Neural crest cell (in vitro differentiated cells): ENCODE measurements at regions not wholly inside any gene's neighbourhood (a gene's known extent, or its start where the extent isn't known, plus 50 kb on each side); places are given as distances from the start of the nearest gene placed in this dataset.

Experiments
- DNase-seq: peaks from one replicate; pipeline ENCODE4 v3.0.0; 2021; ENCODE audit warnings: low read depth, mixed read lengths, low spot score
- H3K27ac Mint-ChIP-seq: one replicate; pipeline ENCODE4 v1.8.0; 2021; ENCODE audit warnings: mild to moderate bottlenecking, mixed read lengths; ENCODE audit not compliant: unreplicated experiment
- H3K27me3 Mint-ChIP-seq: 2 replicates; pipeline ENCODE4 v1.8.0; 2021; ENCODE audit warnings: low read depth, mild to moderate bottlenecking, mixed read lengths
- H3K36me3 Mint-ChIP-seq: 2 replicates; pipeline ENCODE4 v1.8.0; 2021; ENCODE audit warnings: low read depth, mild to moderate bottlenecking, mixed read lengths
- H3K4me1 Mint-ChIP-seq: 2 replicates; pipeline ENCODE4 v1.8.0; 2021; ENCODE audit warnings: mixed read lengths
- H3K4me3 Mint-ChIP-seq: one replicate; pipeline ENCODE4 v1.8.0; 2021; ENCODE audit warnings: mild to moderate bottlenecking, mixed read lengths
- H3K9me3 Mint-ChIP-seq: 2 replicates; pipeline ENCODE4 v1.8.0; 2021; ENCODE audit warnings: mixed read lengths
- TF ChIP-seq, protein P1 (sequence below): fragments of 200-600 bp; sonication (generic); conservative IDR thresholded peaks from 2 replicates; pipeline ENCODE4 v1.5.0; 2021; ENCODE audit warnings: antibody characterized with exemption, mild to moderate bottlenecking

DNA sequence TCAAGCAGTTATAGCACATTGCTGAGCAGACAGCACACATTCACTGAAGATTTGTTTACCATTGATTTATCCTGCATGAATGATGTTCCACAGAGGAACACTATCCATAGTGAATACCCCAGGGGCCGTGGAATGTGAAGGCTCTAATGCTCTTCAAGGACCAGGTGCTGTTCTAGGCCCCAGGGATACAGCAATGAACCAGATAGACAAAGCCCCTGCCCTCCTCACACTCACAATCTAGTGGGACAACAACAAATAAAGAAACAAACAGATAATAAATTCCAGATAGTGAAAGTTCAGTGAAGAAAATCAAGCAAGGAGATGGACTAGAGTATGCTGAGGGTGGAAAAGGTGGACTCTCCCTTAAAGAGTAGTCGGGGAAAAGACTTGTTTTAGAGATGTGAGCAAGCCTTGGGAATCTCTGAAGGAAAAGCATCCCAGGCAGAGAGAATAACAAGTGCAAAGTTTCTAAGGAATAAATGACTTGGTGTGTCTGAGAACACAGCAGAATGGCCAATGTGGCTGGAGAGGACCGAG is 117.7 kb downstream of the CCDC71L start:
- TF ChIP-seq, protein P1, sequence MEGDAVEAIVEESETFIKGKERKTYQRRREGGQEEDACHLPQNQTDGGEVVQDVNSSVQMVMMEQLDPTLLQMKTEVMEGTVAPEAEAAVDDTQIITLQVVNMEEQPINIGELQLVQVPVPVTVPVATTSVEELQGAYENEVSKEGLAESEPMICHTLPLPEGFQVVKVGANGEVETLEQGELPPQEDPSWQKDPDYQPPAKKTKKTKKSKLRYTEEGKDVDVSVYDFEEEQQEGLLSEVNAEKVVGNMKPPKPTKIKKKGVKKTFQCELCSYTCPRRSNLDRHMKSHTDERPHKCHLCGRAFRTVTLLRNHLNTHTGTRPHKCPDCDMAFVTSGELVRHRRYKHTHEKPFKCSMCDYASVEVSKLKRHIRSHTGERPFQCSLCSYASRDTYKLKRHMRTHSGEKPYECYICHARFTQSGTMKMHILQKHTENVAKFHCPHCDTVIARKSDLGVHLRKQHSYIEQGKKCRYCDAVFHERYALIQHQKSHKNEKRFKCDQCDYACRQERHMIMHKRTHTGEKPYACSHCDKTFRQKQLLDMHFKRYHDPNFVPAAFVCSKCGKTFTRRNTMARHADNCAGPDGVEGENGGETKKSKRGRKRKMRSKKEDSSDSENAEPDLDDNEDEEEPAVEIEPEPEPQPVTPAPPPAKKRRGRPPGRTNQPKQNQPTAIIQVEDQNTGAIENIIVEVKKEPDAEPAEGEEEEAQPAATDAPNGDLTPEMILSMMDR: no peak
- no peak overlapping the region for H3K4me3 Mint-ChIP-seq
- H3K4me1 Mint-ChIP-seq: peaks cover 5% of the 10 kb centered on the region
- no peak overlapping the region for H3K27ac Mint-ChIP-seq
- H3K9me3 Mint-ChIP-seq: no peaks in the 10 kb centered on the region
- no peaks in the 10 kb centered on the region for H3K36me3 Mint-ChIP-seq
- DNase-seq: no peak
- H3K27me3 Mint-ChIP-seq: no peaks in the 10 kb centered on the region

DNA sequence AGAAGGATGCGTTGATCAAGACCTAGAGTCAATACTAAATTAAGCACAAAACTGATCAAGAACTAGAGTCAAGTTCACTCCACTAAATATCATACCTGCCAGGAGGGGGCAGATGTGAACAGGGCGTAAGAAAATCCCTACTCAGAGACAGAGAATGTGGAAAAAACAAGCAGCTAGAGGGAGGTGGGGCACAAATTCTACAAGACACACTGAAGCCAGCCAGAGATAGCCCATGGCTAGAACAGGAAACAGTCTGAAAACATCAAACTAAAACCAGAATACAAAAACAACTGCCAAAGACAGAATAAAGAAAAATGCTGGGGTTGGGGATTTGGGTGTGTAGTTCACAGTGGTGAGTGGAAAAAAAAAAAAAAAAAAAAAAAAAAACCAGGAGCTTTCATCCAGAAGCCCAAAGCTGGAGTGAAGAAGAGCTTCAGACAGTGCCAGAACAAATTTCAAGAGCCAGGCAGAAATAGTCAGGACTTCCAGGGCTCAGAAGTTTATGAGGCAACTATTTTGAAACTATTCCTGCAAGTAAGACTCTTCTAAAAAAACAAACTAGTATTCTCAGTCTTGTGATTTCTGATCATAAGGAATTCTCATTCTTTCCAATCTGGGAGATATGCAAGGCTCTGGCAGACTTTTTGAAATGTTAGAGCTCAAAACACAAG is 118.3 kb downstream of the CCDC71L start:
- Mint-ChIP-seq H3K27ac (no peak overlapping the region), H3K36me3 (no peaks in the 10 kb centered on the region), H3K27me3 (no peaks in the 10 kb centered on the region), H3K9me3 (no peaks in the 10 kb centered on the region), H3K4me1 (peaks cover 5% of the 10 kb centered on the region), H3K4me3 (no peak overlapping the region)
- TF ChIP-seq, protein P1: peak; percentile 76
- peak; percentile 18 for DNase-seq

DNA sequence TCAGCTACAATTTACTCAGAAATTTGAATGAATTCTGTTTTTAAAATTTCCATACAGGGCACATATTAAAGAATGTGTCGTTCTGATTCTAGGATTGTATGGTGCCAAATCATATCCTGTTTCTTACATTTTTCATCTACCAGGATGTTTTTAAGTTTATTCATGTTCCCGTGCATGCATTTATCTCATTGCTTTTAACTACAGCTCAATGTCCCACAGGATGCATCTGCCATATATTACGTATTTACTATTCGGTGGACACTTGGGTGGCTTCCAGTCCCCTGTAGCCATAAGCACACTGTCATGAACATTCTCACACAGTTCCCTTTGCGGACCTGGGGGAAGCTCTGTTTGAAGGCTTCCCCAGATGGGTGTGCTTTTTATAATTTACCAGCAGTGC is 122.3 kb downstream of the CCDC71L start:
- H3K27ac Mint-ChIP-seq: no peak overlapping the region
- H3K27me3 Mint-ChIP-seq: no peaks in the 10 kb centered on the region
- H3K4me3 Mint-ChIP-seq: no peak overlapping the region
- peaks cover 5% of the 10 kb centered on the region for H3K4me1 Mint-ChIP-seq
- no peaks in the 10 kb centered on the region for H3K9me3 Mint-ChIP-seq
- no peak for DNase-seq
- TF ChIP-seq, protein P1: no peak
- no peaks in the 10 kb centered on the region for H3K36me3 Mint-ChIP-seq

DNA sequence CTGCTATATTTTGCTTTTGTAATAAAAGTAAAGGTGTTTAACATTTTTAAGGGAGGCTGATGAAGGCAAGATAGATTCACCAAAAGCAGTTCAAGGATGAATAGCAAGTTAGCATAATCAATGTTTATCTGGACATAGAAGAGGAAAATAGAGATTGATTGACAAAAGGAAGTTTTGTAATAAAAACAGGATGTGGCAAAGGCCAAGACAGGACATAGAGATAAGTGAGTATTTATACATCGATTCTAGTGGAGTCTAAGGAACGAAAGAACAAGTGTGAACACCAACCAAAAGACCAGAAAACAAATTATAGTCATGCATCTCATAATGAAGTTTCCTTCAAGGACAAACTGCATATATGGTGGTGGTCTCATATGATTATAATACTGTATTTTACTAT is 123.8 kb downstream of the CCDC71L start:
- no peaks in the 10 kb centered on the region for H3K4me1 Mint-ChIP-seq
- TF ChIP-seq, protein P1: no peak
- H3K9me3 Mint-ChIP-seq: no peaks in the 10 kb centered on the region
- H3K4me3 Mint-ChIP-seq: no peak overlapping the region
- no peak for DNase-seq
- no peak overlapping the region for H3K27ac Mint-ChIP-seq
- no peaks in the 10 kb centered on the region for H3K36me3 Mint-ChIP-seq
- H3K27me3 Mint-ChIP-seq: no peaks in the 10 kb centered on the region

DNA sequence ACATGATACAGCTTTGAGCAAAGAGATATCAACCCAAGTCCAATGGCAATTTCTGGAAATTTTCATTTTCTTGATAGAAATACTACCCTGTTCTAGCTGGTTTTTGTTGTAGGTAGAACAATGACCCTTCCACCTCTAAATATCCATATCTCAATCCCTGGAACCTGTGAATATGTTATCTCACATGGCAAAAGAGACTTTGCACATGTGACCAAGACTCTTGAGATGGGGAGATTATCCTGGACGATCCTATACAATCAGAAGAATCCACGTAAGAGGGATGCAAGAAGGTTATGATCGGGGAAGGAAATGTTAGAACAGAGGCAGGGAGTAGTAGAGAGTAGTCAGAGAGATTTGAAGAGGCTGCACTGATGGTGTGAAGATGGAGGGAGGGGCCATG is 124.9 kb downstream of the CCDC71L start:
- Mint-ChIP-seq H3K4me1 (no peaks in the 10 kb centered on the region), H3K27ac (no peak overlapping the region), H3K4me3 (no peak overlapping the region), H3K36me3 (no peaks in the 10 kb centered on the region), H3K9me3 (no peaks in the 10 kb centered on the region), H3K27me3 (no peaks in the 10 kb centered on the region)
- TF ChIP-seq, protein P1: no peak
- DNase-seq: no peak
